GM23248 (cell line): ENCODE measurements at regions not wholly inside any gene's neighbourhood (a gene's known extent, or its start where the extent isn't known, plus 50 kb on each side); places are given as distances from the start of the nearest gene placed in this dataset.

Experiments
- EZH2 ChIP-seq: fragments of 200-600 bp; sonication (generic); IDR thresholded peaks from 2 replicates; pipeline ENCODE4 v1.6.1; 2018; ENCODE audit warnings: antibody characterized with exemption, mild to moderate bottlenecking; ENCODE audit not compliant: insufficient read depth, poor library complexity, severe bottlenecking
- EZH2phosphoT487 ChIP-seq: fragments of 200-600 bp; sonication (generic); IDR thresholded peaks from 2 replicates; pipeline ENCODE4 v1.6.1; 2018; ENCODE audit warnings: antibody characterized with exemption, moderate library complexity, mild to moderate bottlenecking, low read depth; ENCODE audit not compliant: insufficient read depth

DNA sequence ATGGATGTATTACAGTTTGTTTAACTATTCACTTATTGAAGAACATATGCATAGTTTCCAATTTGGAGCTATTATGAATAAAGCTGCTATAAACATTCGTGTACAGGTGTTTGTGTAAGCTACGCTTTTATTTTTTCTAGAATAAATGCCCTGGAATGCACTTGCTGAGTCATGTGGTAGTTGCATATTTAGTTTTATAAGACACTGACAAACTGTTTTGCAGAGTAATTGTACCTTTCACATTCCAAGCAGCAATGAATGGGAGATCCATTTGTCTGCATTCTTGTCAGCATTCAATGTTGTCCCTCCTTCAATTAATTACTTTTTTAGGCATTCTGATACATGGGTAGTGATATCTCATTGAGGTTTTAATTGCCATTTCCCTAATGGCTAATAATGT is 373.6 kb upstream of the GHITM start:
- no peak for TF ChIP-seq EZH2
- TF ChIP-seq EZH2phosphoT487, result no peak
